Naive thymus-derived CD8-positive, alpha-beta T cell (primary cell): ENCODE measurements at regions not wholly inside any gene's neighbourhood (a gene's known extent, or its start where the extent isn't known, plus 50 kb on each side); places are given as distances from the start of the nearest gene placed in this dataset.
"Not testable (repeated sequence)": the region's sequence is repeated elsewhere in the genome, so short reads cannot be mapped to it uniquely, and the experiment has no call there.

ENCODE experiments used
- ATAC-seq, 2 donors: fragments of 150-1000 bp; cut with Tn5 transposase in 1 of 2; sonication (Bioruptor Pico), chemical (Tn5 transposase) in 1 of 2; 1 replicate in 1 of 2; 2 replicates in 1 of 2; pipeline ENCODE4 v1.10.0; 2021; ENCODE audit warnings: mild to moderate bottlenecking in 2 of 2, moderate library complexity in 2 of 2
- POLR2A ChIA-PET: fragments of 350-600 bp; sonication (Branson Sonifier 250); formaldehyde crosslinking; loops from one replicate; lab custom pipeline; 2021; ENCODE audit warnings: antibody characterized with exemption; lab: Charles Lee
- DNase-seq, 10 donors: peaks; one replicate each; pipeline versions ENCODE4 v3.0.0 to v3.0.0-alpha.2; 2020 to 2022
- H3K27ac Mint-ChIP-seq, 10 donors: one replicate each; pipeline ENCODE4 v1.8.0; 2020 to 2022; ENCODE audit warnings: mild to moderate bottlenecking in 10 of 10, mixed read lengths in 10 of 10, moderate library complexity in 4 of 10, inconsistent platforms in 1 of 10
- H3K27me3 Mint-ChIP-seq, 5 donors: one replicate each; pipeline ENCODE4 v1.8.0; 2021 to 2022; ENCODE audit warnings: mixed read lengths in 5 of 5
- H3K36me3 Mint-ChIP-seq, 3 donors: one replicate each; pipeline ENCODE4 v1.8.0; 2020 to 2022; ENCODE audit warnings: mixed read lengths in 3 of 3, mild to moderate bottlenecking in 2 of 3, inconsistent platforms in 1 of 3
- H3K4me1 Mint-ChIP-seq, 4 donors: one replicate each; pipeline ENCODE4 v1.8.0; 2021 to 2022; ENCODE audit warnings: mixed read lengths in 4 of 4
- H3K4me3 Mint-ChIP-seq, 10 donors: one replicate each; pipeline ENCODE4 v1.8.0; 2020 to 2022; ENCODE audit warnings: mild to moderate bottlenecking in 10 of 10, mixed read lengths in 10 of 10, moderate library complexity in 6 of 10, inconsistent platforms in 1 of 10
- H3K9me3 Mint-ChIP-seq, 9 donors: one replicate each; pipeline ENCODE4 v1.8.0; 2020 to 2022; ENCODE audit warnings: mixed read lengths in 9 of 9, mild to moderate bottlenecking in 3 of 9, inconsistent platforms in 1 of 9, moderate library complexity in 1 of 9

DNA sequence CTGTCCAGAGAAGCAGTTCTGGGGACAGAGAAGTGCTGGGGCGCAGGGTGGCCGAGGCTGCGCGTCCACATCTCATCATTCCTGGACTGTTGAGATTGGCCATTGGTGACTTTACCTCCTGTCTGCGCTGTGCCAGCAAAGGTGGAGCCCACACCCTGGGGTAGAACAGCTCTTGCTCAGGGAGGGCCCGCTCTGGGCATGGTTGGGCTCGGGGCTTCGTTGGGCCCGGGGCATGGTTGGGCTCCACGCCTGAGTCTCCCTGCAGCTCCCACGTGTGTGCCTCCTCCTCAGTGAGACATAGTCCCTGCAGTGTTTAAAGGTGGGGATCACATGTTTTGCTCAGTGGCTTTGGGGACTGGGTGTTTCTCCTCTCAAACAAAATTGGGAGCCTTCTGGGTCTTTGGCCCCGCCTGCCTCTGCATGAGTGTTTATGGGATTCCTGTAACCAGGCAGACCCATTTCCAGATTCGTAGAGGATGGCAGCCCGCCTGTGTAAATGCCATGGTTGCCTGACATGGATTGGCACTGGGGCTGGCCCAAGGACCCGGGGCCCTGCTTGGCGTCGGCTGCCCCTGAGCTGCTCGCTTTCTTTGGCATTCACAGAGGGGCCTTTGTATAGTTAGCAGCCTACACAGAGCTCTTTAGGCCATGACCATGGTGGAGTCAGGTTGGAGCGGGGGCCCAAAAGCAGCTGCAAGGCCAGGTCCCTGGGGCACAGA, 104.6 kb downstream of the TLR5 start:
- Mint-ChIP-seq H3K36me3 (no peaks in the 10 kb centered on the region), H3K27ac (no peak overlapping the region), H3K27me3 (peaks cover 5 to 28% (median 7%) of the 10 kb centered on the region in 5 donors), H3K4me3 (no peak overlapping the region), H3K9me3 (no peaks in the 10 kb centered on the region), H3K4me1 (no peaks in the 10 kb centered on the region)
- DNase-seq (no peak), ATAC-seq (no peak)
- POLR2A ChIA-PET: no interaction called here

DNA sequence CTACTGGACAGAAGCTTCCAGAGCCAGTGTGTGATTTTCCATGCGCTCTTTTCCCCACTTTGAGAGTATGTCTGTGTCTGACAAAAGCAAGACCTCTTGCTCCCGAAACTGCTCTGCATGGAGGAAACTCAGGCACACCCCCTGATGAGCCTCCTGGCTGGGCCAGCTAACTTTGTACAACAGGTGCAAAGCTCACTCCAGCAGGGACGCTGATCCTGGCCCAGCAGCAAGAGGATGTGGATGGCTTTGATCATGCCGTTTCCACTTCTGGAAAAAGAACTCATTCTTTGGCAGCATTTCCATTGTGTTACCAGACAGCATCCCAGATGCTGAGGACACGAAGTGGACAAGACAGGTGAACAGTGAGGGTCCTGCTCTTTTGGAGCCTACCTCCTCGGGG, 103.1 kb downstream of the TLR5 start:
- H3K4me1 Mint-ChIP-seq: no peaks in the 10 kb centered on the region
- H3K4me3 Mint-ChIP-seq: no peak overlapping the region
- no peaks in the 10 kb centered on the region for H3K36me3 Mint-ChIP-seq
- no peak overlapping the region for H3K27ac Mint-ChIP-seq
- no peak for ATAC-seq
- H3K27me3 Mint-ChIP-seq: peaks cover 4 to 28% (median 7%) of the 10 kb centered on the region in 5 donors
- POLR2A ChIA-PET: no interaction called here
- peaks cover 0 to 9% (median 0%) of the 10 kb centered on the region in 9 donors for H3K9me3 Mint-ChIP-seq
- DNase-seq: no peak

DNA sequence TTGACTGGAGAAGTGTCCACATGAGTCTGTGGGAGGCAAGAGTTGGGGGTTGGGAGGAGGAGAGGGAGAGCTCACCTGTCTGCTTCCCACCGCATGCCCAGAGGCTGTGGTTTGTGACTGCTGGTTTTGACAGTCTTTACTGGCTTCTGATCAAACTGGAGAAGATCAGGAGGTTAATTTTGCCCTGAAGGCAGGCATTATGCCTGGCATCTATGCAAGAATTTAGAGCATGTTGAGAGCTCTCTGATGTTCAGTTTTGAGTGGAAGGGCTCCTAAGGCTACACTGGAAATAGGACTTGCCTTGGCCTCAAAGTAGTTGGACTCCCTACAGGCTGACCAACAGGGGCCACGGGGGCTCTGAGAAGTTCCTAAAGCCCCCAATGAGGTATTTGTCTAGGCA, 101.6 kb downstream of the TLR5 start:
- no peak overlapping the region for H3K4me3 Mint-ChIP-seq
- no peak overlapping the region for H3K27ac Mint-ChIP-seq
- peaks cover 0 to 22% (median 6%) of the 10 kb centered on the region in 9 donors for H3K9me3 Mint-ChIP-seq
- DNase-seq (no peak), ATAC-seq (no peak)
- H3K36me3 Mint-ChIP-seq: no peaks in the 10 kb centered on the region
- POLR2A ChIA-PET: no interaction called here
- peaks cover 4 to 21% (median 7%) of the 10 kb centered on the region in 5 donors for H3K27me3 Mint-ChIP-seq
- H3K4me1 Mint-ChIP-seq: no peaks in the 10 kb centered on the region

DNA sequence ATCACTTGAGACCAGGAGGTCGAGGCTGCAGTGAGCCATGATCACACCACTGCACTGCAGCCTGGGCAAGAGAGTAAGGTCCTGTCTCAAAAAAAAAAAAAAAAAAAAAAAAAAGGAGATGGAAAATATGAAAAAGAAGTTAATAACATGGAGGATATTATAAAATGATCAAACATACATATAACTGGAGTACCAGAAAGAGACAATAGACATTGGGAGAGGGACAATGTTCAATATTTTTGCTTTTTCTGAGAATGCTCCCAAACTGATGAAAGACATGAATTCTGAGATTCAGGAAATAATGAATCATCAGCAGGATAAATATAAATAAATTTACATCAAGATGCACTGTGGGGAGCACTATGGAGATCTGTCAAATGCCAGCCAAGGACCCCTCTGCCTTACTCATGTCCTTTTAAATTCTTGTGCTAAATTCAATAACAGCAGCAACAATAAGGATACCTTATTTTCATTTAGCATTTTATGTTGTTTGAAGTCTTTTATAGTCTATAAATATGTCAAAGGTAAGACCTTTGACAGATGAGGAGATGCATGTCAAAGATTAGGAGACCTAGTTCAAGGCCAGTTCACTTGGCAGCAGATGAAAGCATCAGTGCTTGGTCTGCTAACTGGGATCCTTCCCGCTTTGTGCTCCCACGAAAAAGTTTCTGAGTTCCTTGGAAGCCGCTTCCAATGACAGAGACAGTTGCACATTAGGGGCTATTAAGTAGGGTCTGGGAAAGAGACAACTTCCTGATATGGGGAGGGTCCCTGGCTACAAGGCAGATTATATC, 97.7 kb downstream of the TLR5 start:
- H3K4me3 Mint-ChIP-seq: no peak overlapping the region
- DNase-seq: no peak
- H3K4me1 Mint-ChIP-seq: no peaks in the 10 kb centered on the region
- no peak for ATAC-seq
- POLR2A ChIA-PET: no interaction called here
- no peak overlapping the region for H3K27ac Mint-ChIP-seq
- peaks cover 4 to 27% (median 7%) of the 10 kb centered on the region in 5 donors for H3K27me3 Mint-ChIP-seq
- H3K9me3 Mint-ChIP-seq: peaks cover 0 to 26% (median 9%) of the 10 kb centered on the region in 9 donors
- peaks cover 0 to 5% (median 0%) of the 10 kb centered on the region in 3 donors for H3K36me3 Mint-ChIP-seq

DNA sequence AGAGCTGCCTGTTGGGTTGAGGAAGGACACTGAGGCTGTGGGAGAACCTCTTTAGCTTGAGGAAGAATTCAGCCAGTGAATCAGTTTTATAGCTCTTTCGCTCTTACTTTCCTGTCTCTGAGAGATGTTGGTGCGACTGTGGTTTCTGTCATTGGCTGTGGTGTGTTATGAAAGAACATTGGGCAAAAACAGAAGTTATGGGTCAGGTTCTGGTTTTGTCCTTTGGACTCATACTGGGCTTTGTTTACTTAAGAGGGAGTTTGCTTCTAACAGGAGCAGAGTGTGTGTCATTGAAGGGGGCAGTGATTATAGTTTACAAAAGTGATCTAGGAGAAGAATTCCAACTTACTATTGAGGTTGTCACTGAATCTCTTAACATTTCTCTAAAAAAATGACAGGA, 97.0 kb downstream of the TLR5 start:
- no peaks in the 10 kb centered on the region for H3K4me1 Mint-ChIP-seq

DNA sequence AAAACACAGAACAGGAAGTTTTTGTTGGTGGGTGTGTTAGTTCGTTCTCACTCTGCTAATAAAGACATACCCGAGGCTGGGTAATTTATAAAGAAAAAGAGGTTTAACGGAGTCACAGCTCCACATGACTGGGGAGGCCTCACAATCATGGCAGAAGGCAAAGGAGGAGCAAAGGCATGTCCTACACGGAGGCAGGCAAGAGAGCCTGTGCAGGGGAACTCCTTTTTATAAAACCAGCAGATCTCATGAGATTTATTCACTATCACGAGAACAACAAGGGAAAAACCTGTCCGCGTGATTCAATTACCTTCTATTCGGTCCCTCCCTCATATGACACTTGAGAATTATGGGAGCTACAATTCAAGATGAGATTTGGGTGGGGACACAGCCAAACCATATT, 96.6 kb downstream of the TLR5 start:
- H3K4me3 Mint-ChIP-seq, H3K4me1 Mint-ChIP-seq, H3K36me3 Mint-ChIP-seq, POLR2A ChIA-PET, ATAC-seq, DNase-seq, H3K27ac Mint-ChIP-seq: not testable (repeated sequence)
- Mint-ChIP-seq H3K27me3 (peaks cover 4 to 16% (median 6%) of the 10 kb centered on the region in 5 donors), H3K9me3 (peaks cover 0 to 26% (median 9%) of the 10 kb centered on the region in 9 donors)

More for the DNA sequence above, 97.0 kb downstream of the TLR5 start:
- peaks cover 0 to 5% (median 0%) of the 10 kb centered on the region in 3 donors for H3K36me3 Mint-ChIP-seq
- H3K27me3 Mint-ChIP-seq: peaks cover 4 to 21% (median 7%) of the 10 kb centered on the region in 5 donors
- peaks cover 0 to 26% (median 9%) of the 10 kb centered on the region in 9 donors for H3K9me3 Mint-ChIP-seq
- H3K27ac Mint-ChIP-seq: no peak overlapping the region
- POLR2A ChIA-PET: no interaction called here
- no peak overlapping the region for H3K4me3 Mint-ChIP-seq
- ATAC-seq (no peak), DNase-seq (no peak)

DNA sequence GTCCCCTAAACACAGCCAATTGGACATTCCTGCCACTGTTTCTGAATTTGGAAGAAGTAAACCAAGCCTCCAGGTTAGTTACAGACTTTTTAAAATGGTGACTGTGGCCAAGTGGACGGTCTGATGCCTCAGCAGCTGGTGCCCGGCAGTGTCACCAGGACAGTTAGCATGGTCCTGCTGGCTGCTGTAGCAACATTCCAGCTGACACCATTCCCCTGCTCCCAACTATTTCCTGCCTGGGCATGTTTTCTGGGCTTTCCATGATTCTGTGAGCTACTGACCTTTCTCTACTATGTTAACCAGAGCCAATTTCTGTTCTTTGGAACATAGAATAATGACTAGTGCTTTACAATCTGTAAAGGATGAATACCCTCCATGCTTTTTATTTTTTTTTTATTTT, 95.0 kb downstream of the TLR5 start:
- Mint-ChIP-seq H3K27me3 (peaks cover 1 to 11% (median 5%) of the 10 kb centered on the region in 5 donors), H3K9me3 (peaks cover 0 to 26% (median 9%) of the 10 kb centered on the region in 9 donors), H3K4me3 (no peak overlapping the region), H3K4me1 (no peaks in the 10 kb centered on the region), H3K27ac (no peak overlapping the region), H3K36me3 (peaks cover 0 to 5% (median 0%) of the 10 kb centered on the region in 3 donors)
- POLR2A ChIA-PET: no interaction called here
- ATAC-seq: no peak
- no peak for DNase-seq

DNA sequence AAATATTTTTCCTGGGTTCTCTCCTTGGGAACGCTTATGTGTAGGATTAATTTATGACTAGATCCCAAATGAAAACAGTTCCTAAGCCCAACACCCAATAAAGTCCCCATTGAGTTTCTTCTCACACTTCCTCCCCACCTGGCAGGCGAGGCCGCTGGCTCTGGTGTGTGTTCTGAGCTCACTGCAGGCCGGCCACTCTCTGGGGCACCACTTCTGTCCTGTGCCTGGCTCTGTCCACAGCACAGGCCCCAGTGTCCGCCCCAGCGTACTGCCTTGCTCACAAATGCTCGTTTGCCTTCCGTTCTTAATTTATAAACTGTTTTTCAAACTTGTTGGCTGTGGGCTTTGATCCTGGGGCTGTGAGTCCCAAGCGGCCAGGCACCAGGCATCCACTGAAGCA, 90.6 kb downstream of the TLR5 start:
- DNase-seq: no peak
- no peak for ATAC-seq
- Mint-ChIP-seq H3K4me1 (no peaks in the 10 kb centered on the region), H3K9me3 (peaks cover 0 to 2% (median 0%) of the 10 kb centered on the region in 9 donors), H3K27me3 (peaks cover 0 to 11% (median 2%) of the 10 kb centered on the region in 5 donors), H3K27ac (no peak overlapping the region), H3K36me3 (no peaks in the 10 kb centered on the region), H3K4me3 (no peak overlapping the region)
- POLR2A ChIA-PET: no interaction called here

DNA sequence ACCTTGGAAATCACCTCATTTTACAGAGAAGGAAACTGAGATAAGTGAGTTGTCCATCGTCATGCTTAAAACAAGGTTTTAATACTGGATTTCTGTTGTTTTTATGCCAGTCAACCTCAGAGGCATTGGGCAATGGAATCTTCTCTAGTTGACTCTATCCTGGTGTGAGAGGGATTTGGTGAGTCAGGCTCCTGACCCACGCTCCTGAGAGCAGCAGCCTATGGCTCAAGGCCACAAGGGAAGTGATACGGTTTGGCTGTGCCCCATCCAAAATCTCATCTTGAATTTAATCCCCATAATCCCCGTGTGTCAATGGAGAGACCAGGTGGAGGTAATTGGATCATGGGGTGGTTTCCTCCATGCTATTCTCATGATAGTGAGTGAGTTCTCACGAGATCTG, 90.1 kb downstream of the TLR5 start:
- H3K27me3 Mint-ChIP-seq: peaks cover 0 to 11% (median 2%) of the 10 kb centered on the region in 5 donors
- ATAC-seq (no peak), DNase-seq (no peak)
- no peaks in the 10 kb centered on the region for H3K36me3 Mint-ChIP-seq
- H3K9me3 Mint-ChIP-seq: peaks cover 0 to 2% (median 0%) of the 10 kb centered on the region in 9 donors
- POLR2A ChIA-PET: no interaction called here
- no peaks in the 10 kb centered on the region for H3K4me1 Mint-ChIP-seq
- H3K27ac Mint-ChIP-seq: no peak overlapping the region
- no peak overlapping the region for H3K4me3 Mint-ChIP-seq

DNA sequence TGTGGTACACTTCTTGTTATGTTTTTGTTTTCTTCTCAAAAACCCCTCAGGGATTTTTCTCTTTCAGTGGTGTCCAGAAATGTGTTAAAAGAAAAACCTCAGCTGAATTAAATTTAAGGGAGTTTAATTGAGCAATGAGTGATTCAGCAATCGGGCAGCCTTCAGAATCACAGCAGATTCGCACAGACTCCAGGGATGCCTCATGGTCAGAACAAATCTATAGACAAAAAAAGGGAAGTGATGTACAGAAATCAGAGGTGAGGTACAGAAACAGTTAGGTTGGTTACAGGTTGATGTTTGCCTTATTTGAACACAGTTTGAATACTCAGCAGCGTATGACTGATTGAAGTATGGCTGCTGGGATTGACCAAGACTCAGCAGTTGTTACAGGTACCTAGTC, 86.2 kb downstream of the TLR5 start:
- peaks cover 0 to 2% (median 0%) of the 10 kb centered on the region in 4 donors for H3K4me1 Mint-ChIP-seq
- H3K27me3 Mint-ChIP-seq: peaks cover 0 to 3% (median 2%) of the 10 kb centered on the region in 5 donors

DNA sequence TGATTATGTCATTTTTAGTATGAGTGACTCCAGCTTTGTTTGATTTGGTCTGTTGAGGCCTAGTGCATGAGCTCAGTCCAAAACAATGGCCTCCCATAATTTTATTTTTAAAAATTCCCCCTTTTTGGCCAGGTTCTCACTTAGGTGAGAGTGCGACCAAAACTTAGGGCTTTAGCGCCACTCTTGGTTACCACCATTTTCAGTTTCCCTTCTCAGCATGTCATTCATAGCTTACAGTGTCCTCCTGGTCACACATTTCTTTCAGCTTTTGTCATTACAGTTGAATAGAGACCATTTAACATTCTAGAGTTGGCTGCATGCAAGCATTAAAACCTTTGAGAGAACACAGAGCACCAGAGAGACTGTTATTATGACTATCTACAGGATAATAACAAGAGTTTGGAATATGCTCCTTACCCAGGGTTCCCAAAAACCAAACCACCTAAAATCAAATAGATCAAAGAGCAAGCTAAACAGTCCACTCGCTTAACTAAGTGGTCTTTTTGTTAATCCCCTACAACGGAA, 85.4 kb downstream of the TLR5 start:
- Mint-ChIP-seq H3K36me3 (no peaks in the 10 kb centered on the region), H3K4me3 (no peak overlapping the region), H3K27ac (no peak overlapping the region), H3K27me3 (peaks cover 0 to 3% (median 2%) of the 10 kb centered on the region in 5 donors), H3K9me3 (no peaks in the 10 kb centered on the region), H3K4me1 (peaks cover 0 to 2% (median 0%) of the 10 kb centered on the region in 4 donors)
- DNase-seq: no peak
- no peak for ATAC-seq
- POLR2A ChIA-PET: no interaction called here

More for the DNA sequence above, 86.2 kb downstream of the TLR5 start:
- no peak overlapping the region for H3K4me3 Mint-ChIP-seq
- no peak overlapping the region for H3K27ac Mint-ChIP-seq
- H3K9me3 Mint-ChIP-seq: no peaks in the 10 kb centered on the region
- ATAC-seq (no peak), DNase-seq (no peak)
- POLR2A ChIA-PET: no interaction called here
- no peaks in the 10 kb centered on the region for H3K36me3 Mint-ChIP-seq
